H9 (cell line): ENCODE measurements at regions not wholly inside any gene's neighbourhood (a gene's known extent, or its start where the extent isn't known, plus 50 kb on each side); places are given as distances from the start of the nearest gene placed in this dataset.

ENCODE experiments used
- DNase-seq: peaks from one replicate; pipeline ENCODE4 v3.0.0-alpha.2; 2017
- H2AFZ ChIP-seq: one replicate; pipeline ENCODE4 v1.6.1; 2013; ENCODE audit warnings: mild to moderate bottlenecking, low read length, control low read depth, moderate library complexity
- H2AK5ac ChIP-seq: 2 replicates; pipeline ENCODE4 v1.6.1; 2013; ENCODE audit warnings: low read length, control low read depth, mixed read lengths; ENCODE audit not compliant: insufficient read length
- H2BK120ac ChIP-seq: one replicate; pipeline ENCODE4 v1.6.1; 2013; ENCODE audit warnings: low read depth, mild to moderate bottlenecking, low read length, control low read depth, inconsistent platforms; ENCODE audit not compliant: poor library complexity, severe bottlenecking
- H2BK12ac ChIP-seq: 2 replicates; pipeline ENCODE4 v1.6.1; 2013; ENCODE audit warnings: low read length, control low read depth, mixed read lengths, low read depth; ENCODE audit not compliant: insufficient read length
- H2BK15ac ChIP-seq: 2 replicates; pipeline ENCODE4 v1.6.1; 2013; ENCODE audit warnings: low read depth, low read length, control low read depth
- H2BK20ac ChIP-seq: one replicate; pipeline ENCODE4 v1.6.1; 2013; ENCODE audit warnings: low read depth, mild to moderate bottlenecking, low read length, control low read depth, inconsistent platforms; ENCODE audit not compliant: poor library complexity, severe bottlenecking
- H2BK5ac ChIP-seq: 2 replicates; pipeline ENCODE4 v1.6.1; 2013; ENCODE audit warnings: low read length, control low read depth, mixed read lengths; ENCODE audit not compliant: insufficient read length
- H3K14ac ChIP-seq: 2 replicates; pipeline ENCODE4 v1.6.1; 2013; ENCODE audit warnings: low read length, control low read depth; ENCODE audit not compliant: insufficient read depth
- H3K18ac ChIP-seq: 2 replicates; pipeline ENCODE4 v1.6.1; 2013; ENCODE audit warnings: low read depth, mild to moderate bottlenecking, mixed read lengths, low read length, control low read depth; ENCODE audit not compliant: insufficient read length
- H3K23ac ChIP-seq: 2 replicates; pipeline ENCODE4 v1.6.1; 2013; ENCODE audit warnings: low read length, control low read depth, mixed read lengths, low read depth; ENCODE audit not compliant: insufficient read length
- H3K23me2 ChIP-seq: 2 replicates; pipeline ENCODE4 v1.6.1; 2013; ENCODE audit warnings: low read depth, mild to moderate bottlenecking, mixed read lengths, low read length, control low read depth; ENCODE audit not compliant: insufficient read length, poor library complexity, severe bottlenecking
- H3K27ac ChIP-seq: 2 replicates; pipeline ENCODE4 v1.5.1; 2013; ENCODE audit warnings: low read length, control low read depth, mixed read lengths, low read depth; ENCODE audit not compliant: insufficient read length
- H3K27me3 ChIP-seq: 2 replicates; pipeline ENCODE4 v1.6.1; 2013; ENCODE audit warnings: low read length, control low read depth, inconsistent platforms; ENCODE audit not compliant: insufficient read depth
- H3K4ac ChIP-seq: 2 replicates; pipeline ENCODE4 v1.6.1; 2013; ENCODE audit warnings: low read depth, mild to moderate bottlenecking, control low read depth, inconsistent platforms, low read length, moderate library complexity
- H3K4me1 ChIP-seq: 2 replicates; pipeline ENCODE4 v1.6.1; 2013; ENCODE audit warnings: low read length, control low read depth, inconsistent platforms; ENCODE audit not compliant: insufficient read depth
- H3K4me2 ChIP-seq: 2 replicates; pipeline ENCODE4 v1.6.1; 2013; ENCODE audit warnings: low read length, control low read depth, mixed read lengths; ENCODE audit not compliant: insufficient read length, insufficient read depth
- H3K56ac ChIP-seq: 2 replicates; pipeline ENCODE4 v1.6.1; 2013; ENCODE audit warnings: low read depth, mild to moderate bottlenecking, mixed read lengths, low read length, control low read depth; ENCODE audit not compliant: insufficient read length
- H3K79me1 ChIP-seq: 2 replicates; pipeline ENCODE4 v1.6.1; 2013; ENCODE audit warnings: low read depth, mild to moderate bottlenecking, moderate library complexity, low read length, control low read depth, inconsistent platforms; ENCODE audit not compliant: insufficient read depth, poor library complexity, severe bottlenecking
- H3K79me2 ChIP-seq: 2 replicates; pipeline ENCODE4 v1.6.1; 2013; ENCODE audit warnings: low read length, control low read depth, inconsistent platforms; ENCODE audit not compliant: insufficient read depth
- H3K9ac ChIP-seq: 2 replicates; pipeline ENCODE4 v1.6.1; 2013; ENCODE audit warnings: low read length, control low read depth, mixed read lengths; ENCODE audit not compliant: insufficient read length; ENCODE audit errors: extremely low read depth
- H3K9me3 ChIP-seq: one replicate; pipeline ENCODE4 v1.6.1; 2013; ENCODE audit warnings: low read depth, low read length, inconsistent platforms; ENCODE audit not compliant: control insufficient read depth
- H3T11ph ChIP-seq: one replicate; pipeline ENCODE4 v1.6.1; 2013; ENCODE audit warnings: mild to moderate bottlenecking, low read length, control low read depth, inconsistent platforms
- H4K20me1 ChIP-seq: one replicate; pipeline ENCODE4 v1.6.1; 2013; ENCODE audit not compliant: control insufficient read depth, insufficient read length, insufficient read depth
- H4K5ac ChIP-seq: 2 replicates; pipeline ENCODE4 v1.6.1; 2013; ENCODE audit warnings: low read depth, mild to moderate bottlenecking, mixed read lengths, low read length, control low read depth; ENCODE audit not compliant: insufficient read length
- H4K8ac ChIP-seq: replicated peaks from 2 replicates; pipeline ENCODE4 v1.6.1; 2013; ENCODE audit warnings: low read length, control low read depth, mixed read lengths, low read depth; ENCODE audit not compliant: insufficient read length
- H4K91ac ChIP-seq: 2 replicates; pipeline ENCODE4 v1.6.1; 2013; ENCODE audit warnings: low read depth, mild to moderate bottlenecking, moderate library complexity, mixed read lengths, low read length, control low read depth; ENCODE audit not compliant: insufficient read length
- H3K27ac Mint-ChIP-seq, 3 experiments: 2 replicates in 2 of 3; 3 replicates in 1 of 3; pipeline ENCODE4 v1.8.0; 2020 to 2021; ENCODE audit warnings: mixed read lengths in 3 of 3, mild to moderate bottlenecking in 1 of 3, moderate library complexity in 1 of 3
- H3K27me3 Mint-ChIP-seq: 2 replicates; pipeline ENCODE4 v1.8.0; 2021; ENCODE audit warnings: low read depth, mild to moderate bottlenecking, moderate library complexity, mixed read lengths
- H3K36me3 Mint-ChIP-seq, 3 experiments: 2 replicates in 2 of 3; 3 replicates in 1 of 3; pipeline ENCODE4 v1.8.0; 2020 to 2021; ENCODE audit warnings: low read depth in 3 of 3, mixed read lengths in 3 of 3; ENCODE audit not compliant: insufficient read depth in 1 of 3
- H3K4me1 Mint-ChIP-seq, 2 experiments: 2 replicates each; pipeline ENCODE4 v1.8.0; 2020; ENCODE audit warnings: mixed read lengths in 2 of 2
- H3K4me3 Mint-ChIP-seq, 2 experiments: 2 replicates in 1 of 2; 3 replicates in 1 of 2; pipeline ENCODE4 v1.8.0; 2020 to 2021; ENCODE audit warnings: mild to moderate bottlenecking in 2 of 2, mixed read lengths in 2 of 2, moderate library complexity in 1 of 2
- H3K9me3 Mint-ChIP-seq, 2 experiments: 2 replicates in 1 of 2; 3 replicates in 1 of 2; pipeline ENCODE4 v1.8.0; 2020; ENCODE audit warnings: mild to moderate bottlenecking in 2 of 2, mixed read lengths in 2 of 2, moderate library complexity in 1 of 2
- WGBS: extraction: QIAGEN DNeasy Blood & Tissue Kit; methylation state at CpG from one replicate; pipeline ENCODE4 v1.1.7; 2013; ENCODE audit warnings: missing lambda C conversion rate, low lambda C conversion rate, mixed read lengths; ENCODE audit not compliant: insufficient read length; ENCODE audit errors: extremely low coverage; 5-methylcytosine and 5-hydroxymethylcytosine counted together
- TF ChIP-seq, protein P1 (sequence below): fragments of 200-600 bp; sonication (generic); conservative IDR thresholded peaks from 3 replicates; pipeline ENCODE4 v1.8.0; 2021; ENCODE audit warnings: antibody characterized with exemption, mild to moderate bottlenecking

DNA sequence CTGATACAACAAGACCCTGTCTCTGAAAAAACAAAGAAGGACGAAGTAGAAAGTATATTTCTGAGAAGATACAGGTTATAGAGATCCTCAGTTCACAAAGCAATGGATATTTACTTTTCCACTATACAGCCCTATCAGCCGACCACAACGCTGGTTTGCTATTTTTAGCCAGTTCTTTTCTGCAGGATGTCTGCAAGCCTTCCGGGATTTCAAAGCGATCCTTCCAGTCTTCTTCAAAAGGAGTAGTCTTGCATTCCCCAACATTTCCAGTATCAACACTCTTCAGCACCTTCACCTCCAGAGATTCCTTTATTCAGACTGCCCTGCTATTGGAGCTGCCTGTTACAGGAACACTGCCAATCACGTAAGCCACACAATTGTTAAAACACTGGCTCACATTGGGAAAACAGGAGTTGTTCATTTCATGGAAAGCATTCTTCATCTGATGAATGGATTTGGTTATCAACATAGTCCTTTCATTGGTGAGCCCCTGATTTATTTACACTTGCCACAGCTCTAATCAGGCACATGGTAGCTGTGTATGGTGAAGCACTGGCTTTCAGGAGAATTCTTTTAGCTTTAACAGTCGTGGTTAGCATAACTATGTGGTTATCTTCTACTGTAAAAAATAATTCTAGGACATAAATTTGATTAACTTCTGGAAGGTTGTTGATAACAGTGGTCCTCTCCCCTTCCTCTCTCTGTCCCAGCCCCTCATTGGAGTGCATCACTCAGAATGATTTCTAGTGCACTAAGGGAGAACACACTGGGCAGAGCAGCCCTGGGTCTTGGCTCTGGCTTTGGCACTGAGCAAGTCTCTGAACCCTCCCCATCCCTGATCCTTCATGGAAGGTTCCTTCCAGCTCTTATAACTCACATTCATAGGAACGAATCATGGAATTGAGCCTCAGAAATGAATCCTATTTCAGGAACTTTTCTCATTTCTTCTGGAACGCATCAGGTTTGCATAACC, 109.9 kb upstream of the SORBS2 start:
- Histone ChIP-seq H3K79me1 (no peaks in the 10 kb centered on the region), H3K79me2 (no peaks in the 10 kb centered on the region), H2AFZ (no peak overlapping the region), H2BK15ac (no peak overlapping the region), H3K27me3 (no peaks in the 10 kb centered on the region), H3K4me1 (no peaks in the 10 kb centered on the region; the same call in 1 of the 2 replicates), H2BK5ac (no peak overlapping the region), H4K5ac (no peak overlapping the region), H2BK12ac (no peak overlapping the region), H4K91ac (no peak overlapping the region), H3K9ac (no peak overlapping the region), H3K14ac (no peak overlapping the region), H4K20me1 (no peaks in the 10 kb centered on the region), H3K4me2 (no peak overlapping the region), H3K56ac (no peak overlapping the region), H2BK120ac (no peak overlapping the region), H2AK5ac (no peak overlapping the region), H3K23me2 (no peaks in the 10 kb centered on the region), H3K27ac (no peak overlapping the region), H3K18ac (no peak overlapping the region), H3K4ac (no peak overlapping the region), H2BK20ac (no peak overlapping the region), H3K9me3 (no peaks in the 10 kb centered on the region), H3T11ph (no peak overlapping the region), H4K8ac (no peak overlapping the region), H3K23ac (no peak overlapping the region)
- H3K36me3 Mint-ChIP-seq = peaks cover 3 to 10% (median 5%) of the 10 kb centered on the region in 3 experiments; a peak in 6 of 7 replicates
- no CpG with 5 or more reads among the region's 9 CpGs for WGBS
- H3K4me3 Mint-ChIP-seq = no peak overlapping the region
- H3K9me3 Mint-ChIP-seq = peaks cover 8% of the 10 kb centered on the region in 2 experiments
- peaks cover 21 to 39% of the 10 kb centered on the region in 2 experiments for H3K4me1 Mint-ChIP-seq
- H3K27ac Mint-ChIP-seq = no peak overlapping the region
- H3K27me3 Mint-ChIP-seq = no peaks in the 10 kb centered on the region; the same call in 1 of the 2 replicates
- TF ChIP-seq, protein P1, sequence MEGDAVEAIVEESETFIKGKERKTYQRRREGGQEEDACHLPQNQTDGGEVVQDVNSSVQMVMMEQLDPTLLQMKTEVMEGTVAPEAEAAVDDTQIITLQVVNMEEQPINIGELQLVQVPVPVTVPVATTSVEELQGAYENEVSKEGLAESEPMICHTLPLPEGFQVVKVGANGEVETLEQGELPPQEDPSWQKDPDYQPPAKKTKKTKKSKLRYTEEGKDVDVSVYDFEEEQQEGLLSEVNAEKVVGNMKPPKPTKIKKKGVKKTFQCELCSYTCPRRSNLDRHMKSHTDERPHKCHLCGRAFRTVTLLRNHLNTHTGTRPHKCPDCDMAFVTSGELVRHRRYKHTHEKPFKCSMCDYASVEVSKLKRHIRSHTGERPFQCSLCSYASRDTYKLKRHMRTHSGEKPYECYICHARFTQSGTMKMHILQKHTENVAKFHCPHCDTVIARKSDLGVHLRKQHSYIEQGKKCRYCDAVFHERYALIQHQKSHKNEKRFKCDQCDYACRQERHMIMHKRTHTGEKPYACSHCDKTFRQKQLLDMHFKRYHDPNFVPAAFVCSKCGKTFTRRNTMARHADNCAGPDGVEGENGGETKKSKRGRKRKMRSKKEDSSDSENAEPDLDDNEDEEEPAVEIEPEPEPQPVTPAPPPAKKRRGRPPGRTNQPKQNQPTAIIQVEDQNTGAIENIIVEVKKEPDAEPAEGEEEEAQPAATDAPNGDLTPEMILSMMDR = no peak
- no peak for DNase-seq
